HepG2 (cell line): ENCODE measurements at regions not wholly inside any gene's neighbourhood (a gene's known extent, or its start where the extent isn't known, plus 50 kb on each side); places are given as distances from the start of the nearest gene placed in this dataset.
"Not testable (repeated sequence)": the region's sequence is repeated elsewhere in the genome, so short reads cannot be mapped to it uniquely, and the experiment has no call there.

Experiments used
- ATAC-seq: fragments of 200-7000 bp; cut with Tn5 transposase; 3 replicates; pipeline ENCODE4 v1.9.1; 2020; ENCODE audit warnings: mild to moderate bottlenecking, moderate library complexity
- BruUV-seq: library from RNA; stranded (reverse); fragments of 400-500 nt; replicated peaks from 2 replicates; lab custom pipeline; 2021; lab: Mats Ljungman, UMichigan
- CTCF ChIA-PET: fragments of 300-600 bp; formaldehyde crosslinking; extraction: SDS; loops from one replicate; lab custom pipeline; 2021; ENCODE audit warnings: low total read pairs, inconsistent platforms, low intra/inter-chr PET ratio; lab: Yijun Ruan, JAX
- POLR2A ChIA-PET: fragments of 350-600 bp; sonication (Branson Sonifier 250); formaldehyde crosslinking; loops from one replicate; lab custom pipeline; 2020; ENCODE audit warnings: antibody characterized with exemption, inconsistent platforms; lab: Yijun Ruan, JAX
- DNase-seq: peaks from one replicate; pipeline ENCODE4 v3.0.0-alpha.2; 2015; ENCODE audit warnings: low spot score
- FAIRE-seq: peaks from 3 replicates; lab custom pipeline; 2011; peaks lifted over from hg19 to GRCh38; lab: Jason Lieb, UNC
- H2AFZ ChIP-seq: one replicate; pipeline ENCODE4 v1.6.1; 2011; ENCODE audit warnings: low read length, inconsistent platforms
- H3K27ac ChIP-seq: fragments of 300-600 bp; 3 replicates; pipeline ENCODE4 v1.8.0; 2011; ENCODE audit warnings: mixed run types, mild to moderate bottlenecking, mixed read lengths, low read length, inconsistent platforms; ENCODE audit not compliant: insufficient read depth; ENCODE audit errors: extremely low read length
- H3K27me3 ChIP-seq, 2 experiments: fragments of 200-600 bp in 1 of 2; 2 replicates in 1 of 2; 3 replicates in 1 of 2; pipeline versions ENCODE4 v1.6.0 to v1.8.0; 2011; ENCODE audit warnings: low read length in 2 of 2, mild to moderate bottlenecking in 2 of 2, moderate library complexity in 2 of 2, inconsistent platforms in 1 of 2; ENCODE audit not compliant: insufficient read depth in 2 of 2, control insufficient read depth in 1 of 2
- H3K36me3 ChIP-seq, 2 experiments: fragments of 200-600 bp in 1 of 2; replicated peaks in 1 of 2; 2 replicates in 1 of 2; 3 replicates in 1 of 2; pipeline versions ENCODE4 v1.5.1 to v1.8.0; 2011; ENCODE audit warnings: low read length in 2 of 2, inconsistent platforms in 1 of 2; ENCODE audit not compliant: insufficient read depth in 2 of 2, control insufficient read depth in 1 of 2
- H3K4me1 ChIP-seq: 2 replicates; pipeline ENCODE4 v1.5.1; 2012; ENCODE audit warnings: low read length, inconsistent platforms; ENCODE audit not compliant: insufficient read depth
- H3K4me2 ChIP-seq: 2 replicates; pipeline ENCODE4 v1.6.0; 2011; ENCODE audit warnings: low read depth, low read length, inconsistent platforms
- H3K4me3 ChIP-seq, 3 experiments: fragments of 200-600 bp in 1 of 3; sonication (generic), shearing (Covaris generic) in 1 of 3; replicated peaks in 1 of 3; 2 replicates each; pipeline ENCODE4 v1.5.1; 2011 to 2016; ENCODE audit warnings: low read length in 3 of 3, inconsistent platforms in 2 of 3, low read depth in 2 of 3, mild to moderate bottlenecking in 2 of 3, control low read depth in 1 of 3, mixed read lengths in 1 of 3; ENCODE audit not compliant: insufficient read depth in 1 of 3
- H3K79me2 ChIP-seq: one replicate; pipeline ENCODE4 v1.6.1; 2011; ENCODE audit warnings: low read length, inconsistent platforms; ENCODE audit not compliant: insufficient read depth
- H3K9ac ChIP-seq: 2 replicates; pipeline ENCODE4 v1.6.0; 2011; ENCODE audit warnings: mild to moderate bottlenecking, low read depth, low read length, inconsistent platforms; ENCODE audit not compliant: insufficient read depth
- H3K9me3 ChIP-seq: 2 replicates; pipeline ENCODE4 v1.5.1; 2012; ENCODE audit warnings: mild to moderate bottlenecking, low read length
- H4K20me1 ChIP-seq: 2 replicates; pipeline ENCODE4 v1.6.0; 2011; ENCODE audit warnings: inconsistent platforms, mild to moderate bottlenecking, low read length, moderate library complexity; ENCODE audit not compliant: insufficient read depth
- MAFK ChIP-seq, 2 experiments: IDR thresholded peaks in 1 of 2; conservative IDR thresholded peaks in 1 of 2; 2 replicates each; pipeline ENCODE4 v1.6.1; 2011; ENCODE audit warnings: improper control_type of control experiment in 2 of 2, low read length in 2 of 2
- THAP8 ChIP-seq: sonication (generic); formaldehyde crosslinking; IDR thresholded peaks from 2 replicates; pipeline ENCODE4 v1.5.1; 2020; ENCODE audit warnings: missing genetic modification reagents, mild to moderate bottlenecking, borderline replicate concordance
- ZC3H4 ChIP-seq: sonication (generic); formaldehyde crosslinking; IDR thresholded peaks from 2 replicates; pipeline ENCODE4 v1.4.0; 2020; ENCODE audit warnings: missing genetic modification reagents, borderline replicate concordance
- ZMAT3 ChIP-seq: sonication (generic); formaldehyde crosslinking; conservative IDR thresholded peaks from 2 replicates; pipeline ENCODE4 v1.7.0; 2021; ENCODE audit warnings: missing genetic modification reagents
- ZNF138 ChIP-seq: sonication (generic); formaldehyde crosslinking; IDR thresholded peaks from 2 replicates; pipeline ENCODE4 v1.5.0; 2020; ENCODE audit warnings: mild to moderate bottlenecking, low read depth, missing genetic modification reagents
- WGBS: methylation state at CpG from one replicate; pipeline ENCODE4 v1.1.6; 2017; ENCODE audit warnings: low lambda C conversion rate; 5-methylcytosine and 5-hydroxymethylcytosine counted together
- in situ Hi-C: cut with HindIII; loops from 2 replicates; pipeline ENCODE4 v1.10.0; 2017; ENCODE audit warnings: low pct_unique_long_range_greater_than_20kb; ENCODE audit not compliant: extremely low pct_ligation_motif_present
- intact Hi-C: fragments of 100-400 bp; cut with micrococcal nuclease; formaldehyde crosslinking; loops from one replicate; pipeline ENCODE4 v1.10.0; 2022; ENCODE audit not compliant: unreplicated experiment

DNA sequence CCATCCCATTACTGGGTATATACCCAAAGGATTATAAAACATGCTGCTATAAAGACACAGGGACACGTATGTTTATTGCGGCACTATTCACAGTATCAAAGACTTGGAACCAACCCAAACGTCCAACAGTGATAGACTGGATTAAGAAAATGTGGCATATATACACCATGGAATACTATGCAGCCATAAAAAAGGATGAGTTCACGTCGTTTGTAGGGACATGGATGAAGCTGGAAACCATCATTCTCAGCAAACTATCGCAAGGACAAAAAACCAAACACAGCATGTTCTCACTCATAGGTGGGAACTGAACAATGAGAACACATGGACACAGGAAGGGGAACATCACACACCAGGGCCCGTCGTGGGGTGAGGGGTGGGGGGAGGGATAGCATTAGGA is 106.1 kb downstream of the CHD1L start:
- in situ Hi-C loops, ATAC-seq, BruUV-seq, H3K4me3 ChIP-seq, H2AFZ ChIP-seq, POLR2A ChIA-PET, H4K20me1 ChIP-seq, H3K27ac ChIP-seq, H3K9ac ChIP-seq, H3K79me2 ChIP-seq, H3K27me3 ChIP-seq, CTCF ChIA-PET, H3K9me3 ChIP-seq, intact Hi-C loops, H3K4me2 ChIP-seq, H3K4me1 ChIP-seq, DNase-seq, H3K36me3 ChIP-seq, FAIRE-seq: not testable (repeated sequence)
- WGBS = 49% methylated on average over 8 of the region's 8 CpGs

DNA sequence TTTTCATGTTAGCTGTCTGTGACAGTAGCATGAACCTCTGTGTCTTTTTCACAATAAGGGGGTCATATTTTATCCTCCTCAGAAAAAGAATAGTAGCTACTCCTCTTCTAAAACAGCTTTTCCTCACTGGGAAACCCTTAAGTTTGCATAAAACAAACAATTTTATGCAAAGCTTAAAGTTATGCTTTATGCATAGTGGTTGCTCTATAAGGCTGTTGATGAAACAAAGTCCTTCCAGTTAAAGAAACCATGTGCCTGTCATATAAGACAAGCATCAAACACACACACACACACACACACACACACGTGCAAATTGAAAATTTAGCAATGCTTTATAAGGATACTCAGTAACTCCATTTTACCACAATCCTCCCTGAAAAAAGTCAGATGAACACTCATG is 107.0 kb downstream of the CHD1L start:
- ATAC-seq (no peak), DNase-seq (no peak), FAIRE-seq (no peak)
- TF ChIP-seq ZNF138 (CRISPR knock-in tag) (no peak), MAFK (conservative IDR thresholded peaks at IDR 0.05 in 1 of 2, IDR thresholded peaks at IDR 0.05 in 1 of 2; ENCODE audit: low read length in 2 of 2) (no peak), ZMAT3 (CRISPR knock-in tag) (no peak), THAP8 (CRISPR knock-in tag) (no peak), ZC3H4 (CRISPR knock-in tag) (no peak)
- Histone ChIP-seq H3K4me1 (no peaks in the 10 kb centered on the region), H3K27ac (no peak overlapping the region), H3K9me3 (no peaks in the 10 kb centered on the region), H3K27me3 (no peaks in the 10 kb centered on the region), H2AFZ (no peak overlapping the region), H3K4me2 (no peak overlapping the region), H3K79me2 (no peaks in the 10 kb centered on the region), H3K36me3 (no peaks in the 10 kb centered on the region), H3K4me3 (no peak overlapping the region), H3K9ac (no peak overlapping the region), H4K20me1 (no peaks in the 10 kb centered on the region)
- POLR2A ChIA-PET = no interaction called here
- 31% methylated on average over 1 of the region's 1 CpG for WGBS
- CTCF ChIA-PET = no interaction called here
- in situ Hi-C loops (no loop called here), intact Hi-C loops (no loop called here)
- no TSS peak for BruUV-seq
